Psoas muscle (tissue), 7 donors: ENCODE measurements at regions not wholly inside any gene's neighbourhood (a gene's known extent, or its start where the extent isn't known, plus 50 kb on each side); places are given as distances from the start of the nearest gene placed in this dataset.

Source experiments
- ATAC-seq, 4 donors: fragments of 200-7000 bp; cut with Tn5 transposase; one replicate each; pipeline ENCODE4 v1.9.1; 2020; ENCODE audit warnings: moderate library complexity in 3 of 4, mild to moderate bottlenecking in 2 of 4
- DNase-seq, 2 donors: peaks; one replicate each; pipeline ENCODE4 v3.0.0-alpha.2; 2020
- H3K27ac ChIP-seq: fragments of 200-600 bp; one replicate; pipeline ENCODE4 v1.8.0; 2022
- H3K27me3 ChIP-seq, 3 donors: fragments of 200-600 bp in 1 of 3; one replicate each; pipeline versions ENCODE4 v1.6.1 to v1.8.0; 2013 to 2022; ENCODE audit warnings: low read length in 2 of 3, mild to moderate bottlenecking in 2 of 3, moderate library complexity in 1 of 3; ENCODE audit not compliant: insufficient read depth in 3 of 3
- H3K36me3 ChIP-seq, 2 donors: fragments of 200-600 bp in 1 of 2; one replicate each; pipeline versions ENCODE4 v1.6.1 to v1.8.0; 2013 to 2022; ENCODE audit warnings: low read depth in 1 of 2, mild to moderate bottlenecking in 1 of 2, moderate library complexity in 1 of 2; ENCODE audit not compliant: insufficient read depth in 1 of 2
- H3K4me1 ChIP-seq: fragments of 200-600 bp; one replicate; pipeline ENCODE4 v1.8.0; 2022
- H3K4me3 ChIP-seq: fragments of 200-600 bp; one replicate; pipeline ENCODE4 v1.8.0; 2022; ENCODE audit warnings: mild to moderate bottlenecking
- H3K9me3 ChIP-seq: fragments of 200-600 bp; one replicate; pipeline ENCODE4 v1.8.0; 2022
- CTCF ChIP-seq: fragments of 200-600 bp; IDR thresholded peaks from one replicate; pipeline ENCODE4 v1.8.0; 2022; ENCODE audit warnings: antibody characterized with exemption
- WGBS, 3 donors: extraction: QIAGEN DNeasy Blood & Tissue Kit; methylation state at CpG; one replicate each; pipeline versions ENCODE4 v1.1.6 to v1.1.7; 2013; 5-methylcytosine and 5-hydroxymethylcytosine counted together
- intact Hi-C, 2 donors: fragments of 100-400 bp; cut with DNase I; formaldehyde crosslinking; loops; one replicate each; pipeline versions ENCODE4 v1.11.0 to v1.14.2; 2022
- donor health status: healthy with polysubstance abuse.
- donor health status: DM: no; HTN: no; CAD: no; lungs with moderate emphysema.
- donor health status: Bipolar disorder and iron deficiency.
- donor health status: healthy.
- donor health status: DM: yes; HTN: yes; CAD: no.
- donor health status: DM: no; HTN: no; CAD: no.
- donor health status: DM: yes; HTN: yes; CAD: no.

GRCh38 chr9:29753638-29754037 is 2180.4 kb upstream of the C9orf72 start:
- no peaks in the 10 kb centered on the region for H3K27me3 ChIP-seq
- H3K4me1 ChIP-seq = no peaks in the 10 kb centered on the region
- DNase-seq = no peak
- no peak for TF ChIP-seq CTCF
- no peak overlapping the region for H3K27ac ChIP-seq
- H3K9me3 ChIP-seq = no peaks in the 10 kb centered on the region
- intact Hi-C loops = no loop called here
- H3K4me3 ChIP-seq = no peak overlapping the region
- ATAC-seq = no peak
- no peaks in the 10 kb centered on the region for H3K36me3 ChIP-seq

- H3K4me1 ChIP-seq = no peaks in the 10 kb centered on the region
- no peak overlapping the region for H3K27ac ChIP-seq
- H3K9me3 ChIP-seq = peaks cover 13% of the 10 kb centered on the region
- H3K27me3 ChIP-seq = no peaks in the 10 kb centered on the region
- ATAC-seq (no peak), DNase-seq (no peak)
- 77 to 83% (median 82%) methylated on average over 2 of the region's 2 CpGs for WGBS, 3 donors
- no peak for TF ChIP-seq CTCF
- no peak overlapping the region for H3K4me3 ChIP-seq
- intact Hi-C loops = no loop called here
- no peaks in the 10 kb centered on the region for H3K36me3 ChIP-seq
Observed at GRCh38 chr9:29769019-29769418, 2195.7 kb upstream of the C9orf72 start.

- DNase-seq = no peak
- Histone ChIP-seq H3K4me3 (no peak overlapping the region), H3K4me1 (no peaks in the 10 kb centered on the region), H3K27me3 (no peaks in the 10 kb centered on the region), H3K27ac (no peak overlapping the region), H3K36me3 (no peaks in the 10 kb centered on the region), H3K9me3 (no peaks in the 10 kb centered on the region)
- TF ChIP-seq CTCF = no peak
- no peak for ATAC-seq
- intact Hi-C loops = no loop called here
Observed at GRCh38 chr9:29773676-29774075, 2200.4 kb upstream of the C9orf72 start.

GRCh38 chr9:29775491-29775890 is 2202.2 kb upstream of the C9orf72 start:
- no peak for TF ChIP-seq CTCF
- Histone ChIP-seq H3K4me3 (no peak overlapping the region), H3K36me3 (no peaks in the 10 kb centered on the region), H3K27ac (no peak overlapping the region), H3K27me3 (no peaks in the 10 kb centered on the region), H3K9me3 (no peaks in the 10 kb centered on the region), H3K4me1 (no peaks in the 10 kb centered on the region)
- WGBS, 3 donors = 9 to 22% (median 18%) methylated on average over 5 of the region's 5 CpGs
- intact Hi-C loops = no loop called here
- DNase-seq (no peak), ATAC-seq (no peak)

GRCh38 chr9:29778281-29778849 is 2205.1 kb upstream of the C9orf72 start:
- no peaks in the 10 kb centered on the region for H3K4me1 ChIP-seq
- no peaks in the 10 kb centered on the region for H3K9me3 ChIP-seq
- no peak for ATAC-seq
- TF ChIP-seq CTCF = no peak
- H3K27ac ChIP-seq = no peak overlapping the region
- H3K36me3 ChIP-seq = no peaks in the 10 kb centered on the region
- 65 to 72% (median 72%) methylated on average over 7 of the region's 7 CpGs for WGBS, 3 donors
- H3K27me3 ChIP-seq = no peaks in the 10 kb centered on the region
- intact Hi-C loops = no loop called here
- no peak for DNase-seq
- no peak overlapping the region for H3K4me3 ChIP-seq
